Fibroblast of lung (primary cell): ENCODE measurements at regions not wholly inside any gene's neighbourhood (a gene's known extent, or its start where the extent isn't known, plus 50 kb on each side); places are given as distances from the start of the nearest gene placed in this dataset.

Source experiments
- DNase-seq, 2 donors: peaks; one replicate each; pipeline versions ENCODE4 v3.0.0 to v3.0.0-alpha.2; 2010; ENCODE audit warnings: low read depth in 2 of 2
- H2AFZ ChIP-seq: 2 replicates; pipeline ENCODE4 v1.5.1; 2012; ENCODE audit warnings: low read length, control low read depth, inconsistent platforms
- H3K27ac ChIP-seq: 2 replicates; pipeline ENCODE4 v1.5.1; 2011; ENCODE audit warnings: low read length, control low read depth; ENCODE audit not compliant: insufficient read depth
- H3K27me3 ChIP-seq: 2 replicates; pipeline ENCODE4 v1.5.1; 2011; ENCODE audit warnings: mild to moderate bottlenecking, low read length; ENCODE audit not compliant: control insufficient read depth, insufficient read depth
- H3K36me3 ChIP-seq: 2 replicates; pipeline ENCODE4 v1.5.1; 2011; ENCODE audit warnings: low read length; ENCODE audit not compliant: control insufficient read depth, insufficient read depth
- H3K4me1 ChIP-seq: 2 replicates; pipeline ENCODE4 v1.5.1; 2011; ENCODE audit warnings: low read length; ENCODE audit not compliant: control insufficient read depth, insufficient read depth; ENCODE audit errors: extremely low read depth
- H3K4me2 ChIP-seq: 2 replicates; pipeline ENCODE4 v1.5.1; 2011; ENCODE audit warnings: low read length, control low read depth; ENCODE audit not compliant: insufficient read depth; ENCODE audit errors: extremely low read depth
- H3K4me3 ChIP-seq, 4 experiments: fragments of 200-600 bp in 1 of 4; sonication (generic) in 1 of 4; replicated peaks in 1 of 4; 2 replicates each; pipeline ENCODE4 v1.5.1; 2011 to 2016; ENCODE audit warnings: low read length in 4 of 4, low read depth in 3 of 4, mild to moderate bottlenecking in 3 of 4, control low read depth in 2 of 4, inconsistent platforms in 1 of 4, mixed read lengths in 1 of 4; ENCODE audit not compliant: insufficient read depth in 1 of 4; ENCODE audit errors: control extremely low read depth in 1 of 4
- H3K79me2 ChIP-seq: 2 replicates; pipeline ENCODE4 v1.5.1; 2012; ENCODE audit warnings: mild to moderate bottlenecking, low read length, inconsistent platforms; ENCODE audit not compliant: control insufficient read depth, insufficient read depth
- H3K9ac ChIP-seq: 2 replicates; pipeline ENCODE4 v1.5.1; 2011; ENCODE audit warnings: mild to moderate bottlenecking, low read length, control low read depth; ENCODE audit not compliant: insufficient read depth
- H3K9me3 ChIP-seq: 2 replicates; pipeline ENCODE4 v1.5.1; 2012; ENCODE audit warnings: low read depth, low read length; ENCODE audit not compliant: control insufficient read depth, insufficient read depth
- H4K20me1 ChIP-seq: 2 replicates; pipeline ENCODE4 v1.5.1; 2011; ENCODE audit warnings: low read length; ENCODE audit not compliant: control insufficient read depth, insufficient read depth; ENCODE audit errors: extremely low read depth
- EZH2 ChIP-seq: IDR thresholded peaks from 2 replicates; pipeline ENCODE4 v1.5.1; 2012; ENCODE audit warnings: low read length, control low read depth, mild to moderate bottlenecking; ENCODE audit errors: missing control alignments
- TF ChIP-seq, protein P1 (sequence below), 2 donors: IDR thresholded peaks in 1 of 2; conservative IDR thresholded peaks in 1 of 2; 1 replicate in 1 of 2; 2 replicates in 1 of 2; pipeline ENCODE4 v1.5.1; 2011 to 2012; ENCODE audit warnings: low read length in 2 of 2, control low read depth in 1 of 2, inconsistent platforms in 1 of 2, low read depth in 1 of 2, mild to moderate bottlenecking in 1 of 2

GRCh38 chr9:97786341-97786740 is 66.7 kb upstream of the FOXE1 start:
- no peaks in the 10 kb centered on the region for H3K9me3 ChIP-seq
- peaks cover 7% of the 10 kb centered on the region for H3K27me3 ChIP-seq
- no peak overlapping the region for H3K27ac ChIP-seq
- H4K20me1 ChIP-seq: no peaks in the 10 kb centered on the region
- TF ChIP-seq, protein P1, sequence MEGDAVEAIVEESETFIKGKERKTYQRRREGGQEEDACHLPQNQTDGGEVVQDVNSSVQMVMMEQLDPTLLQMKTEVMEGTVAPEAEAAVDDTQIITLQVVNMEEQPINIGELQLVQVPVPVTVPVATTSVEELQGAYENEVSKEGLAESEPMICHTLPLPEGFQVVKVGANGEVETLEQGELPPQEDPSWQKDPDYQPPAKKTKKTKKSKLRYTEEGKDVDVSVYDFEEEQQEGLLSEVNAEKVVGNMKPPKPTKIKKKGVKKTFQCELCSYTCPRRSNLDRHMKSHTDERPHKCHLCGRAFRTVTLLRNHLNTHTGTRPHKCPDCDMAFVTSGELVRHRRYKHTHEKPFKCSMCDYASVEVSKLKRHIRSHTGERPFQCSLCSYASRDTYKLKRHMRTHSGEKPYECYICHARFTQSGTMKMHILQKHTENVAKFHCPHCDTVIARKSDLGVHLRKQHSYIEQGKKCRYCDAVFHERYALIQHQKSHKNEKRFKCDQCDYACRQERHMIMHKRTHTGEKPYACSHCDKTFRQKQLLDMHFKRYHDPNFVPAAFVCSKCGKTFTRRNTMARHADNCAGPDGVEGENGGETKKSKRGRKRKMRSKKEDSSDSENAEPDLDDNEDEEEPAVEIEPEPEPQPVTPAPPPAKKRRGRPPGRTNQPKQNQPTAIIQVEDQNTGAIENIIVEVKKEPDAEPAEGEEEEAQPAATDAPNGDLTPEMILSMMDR (conservative IDR thresholded peaks at IDR 0.05 in 1 of 2, IDR thresholded peaks at IDR 0.05 in 1 of 2; ENCODE audit: low read depth in 1 of 2, low read length in 2 of 2): no peak
- TF ChIP-seq EZH2: no peak
- H3K36me3 ChIP-seq: no peaks in the 10 kb centered on the region
- no peak overlapping the region for H2AFZ ChIP-seq
- H3K9ac ChIP-seq: no peak overlapping the region
- H3K79me2 ChIP-seq: no peaks in the 10 kb centered on the region
- no peak overlapping the region for H3K4me3 ChIP-seq
- H3K4me1 ChIP-seq: no peaks in the 10 kb centered on the region
- H3K4me2 ChIP-seq: no peak overlapping the region
- DNase-seq: peak in 1 of 2 donors; percentile 20

GRCh38 chr9:97787551-97787950 is 65.5 kb upstream of the FOXE1 start:
- no peaks in the 10 kb centered on the region for H4K20me1 ChIP-seq
- no peak overlapping the region for H3K9ac ChIP-seq
- no peak for TF ChIP-seq EZH2
- TF ChIP-seq, protein P1 (conservative IDR thresholded peaks at IDR 0.05 in 1 of 2, IDR thresholded peaks at IDR 0.05 in 1 of 2; ENCODE audit: low read depth in 1 of 2, low read length in 2 of 2): no peak
- no peaks in the 10 kb centered on the region for H3K36me3 ChIP-seq
- H3K79me2 ChIP-seq: no peaks in the 10 kb centered on the region
- no peak for DNase-seq
- peaks cover 5% of the 10 kb centered on the region for H3K27me3 ChIP-seq
- H3K4me1 ChIP-seq: no peaks in the 10 kb centered on the region
- no peaks in the 10 kb centered on the region for H3K9me3 ChIP-seq
- no peak overlapping the region for H3K4me2 ChIP-seq
- no peak overlapping the region for H2AFZ ChIP-seq
- no peak overlapping the region for H3K27ac ChIP-seq
- H3K4me3 ChIP-seq: no peak overlapping the region

DNA sequence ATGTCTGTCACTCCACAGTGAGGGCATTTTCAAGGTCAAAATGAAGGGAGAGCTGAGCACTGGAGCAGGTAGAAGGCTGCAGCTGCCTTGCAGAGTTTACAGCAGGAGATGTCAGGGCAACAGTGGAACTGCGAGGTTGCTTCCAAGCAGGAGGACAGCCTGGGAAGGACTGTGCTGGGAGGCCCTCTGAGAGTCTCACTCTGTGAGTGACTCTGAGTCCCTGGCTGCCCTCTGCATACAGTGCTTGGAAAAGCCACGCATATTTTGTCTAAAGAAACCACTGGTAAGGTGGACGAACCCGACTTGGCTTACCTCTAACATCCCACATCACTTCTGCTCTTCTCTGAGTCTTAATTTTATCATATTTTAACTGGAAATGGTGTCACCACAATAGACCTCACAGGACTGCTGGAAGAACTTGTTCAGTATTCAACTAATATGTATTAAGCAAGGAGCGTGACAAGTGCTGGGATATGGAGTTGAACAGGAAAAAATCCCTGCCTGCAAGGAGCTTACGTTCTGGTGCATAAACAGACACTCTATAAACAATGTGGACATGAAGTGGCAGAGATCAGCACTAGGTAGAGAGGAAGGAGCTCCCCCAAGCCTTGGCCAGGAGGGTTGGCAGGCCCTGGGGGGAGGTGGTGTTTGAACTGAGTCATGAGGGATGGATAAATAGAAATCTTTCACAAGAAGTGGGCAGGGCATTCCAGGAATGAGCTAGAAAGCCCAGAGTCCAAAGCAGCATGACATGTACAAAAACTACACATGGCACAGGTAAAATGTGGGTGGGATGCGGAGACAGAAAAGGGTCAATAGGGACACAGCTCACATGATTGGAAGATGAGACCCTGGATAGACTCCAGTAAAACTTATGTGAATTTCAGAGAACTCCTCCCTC is 64.0 kb upstream of the FOXE1 start:
- no peak overlapping the region for H3K27ac ChIP-seq
- H3K27me3 ChIP-seq: peaks cover 5% of the 10 kb centered on the region
- no peaks in the 10 kb centered on the region for H3K9me3 ChIP-seq
- H3K36me3 ChIP-seq: no peaks in the 10 kb centered on the region
- TF ChIP-seq, protein P1 (conservative IDR thresholded peaks at IDR 0.05 in 1 of 2, IDR thresholded peaks at IDR 0.05 in 1 of 2; ENCODE audit: low read depth in 1 of 2, low read length in 2 of 2): no peak
- no peak for TF ChIP-seq EZH2
- no peak overlapping the region for H3K4me3 ChIP-seq
- H3K4me2 ChIP-seq: no peak overlapping the region
- H3K79me2 ChIP-seq: no peaks in the 10 kb centered on the region
- H3K4me1 ChIP-seq: no peaks in the 10 kb centered on the region
- no peaks in the 10 kb centered on the region for H4K20me1 ChIP-seq
- H2AFZ ChIP-seq: no peak overlapping the region
- DNase-seq: no peak
- H3K9ac ChIP-seq: no peak overlapping the region
